Gastroesophageal sphincter (tissue), 4 donors: ENCODE measurements at regions not wholly inside any gene's neighbourhood (a gene's known extent, or its start where the extent isn't known, plus 50 kb on each side); places are given as distances from the start of the nearest gene placed in this dataset.

Experiments
- ATAC-seq: fragments of 150-250 bp; one replicate; pipeline ENCODE4 v1.9.1; 2016; ENCODE audit warnings: mild to moderate bottlenecking, moderate library complexity
- H3K27ac ChIP-seq, 4 donors: fragments of 200-600 bp; sonication (generic) in 3 of 4; 1 replicate in 3 of 4; 2 replicates in 1 of 4; pipeline ENCODE4 v1.5.1; 2016 to 2019
- H3K27me3 ChIP-seq: fragments of 200-600 bp; sonication (generic); one replicate; pipeline ENCODE4 v1.5.1; 2019
- H3K36me3 ChIP-seq, 2 donors: fragments of 200-600 bp; sonication (generic); one replicate each; pipeline ENCODE4 v1.5.1; 2019; ENCODE audit warnings: control low read depth in 1 of 2
- H3K4me1 ChIP-seq, 3 donors: fragments of 200-600 bp; sonication (generic); 1 replicate in 2 of 3; 2 replicates in 1 of 3; pipeline ENCODE4 v1.5.1; 2016 to 2019; ENCODE audit warnings: control low read depth in 2 of 3
- H3K4me3 ChIP-seq, 2 donors: fragments of 200-600 bp; sonication (generic); one replicate each; pipeline ENCODE4 v1.5.1; 2019; ENCODE audit warnings: mild to moderate bottlenecking in 1 of 2, moderate library complexity in 1 of 2
- H3K9me3 ChIP-seq, 3 donors: fragments of 200-600 bp; sonication (generic); one replicate each; pipeline ENCODE4 v1.5.1; 2017 to 2019; ENCODE audit warnings: control low read depth in 2 of 3
- EP300 ChIP-seq: sonication (generic); formaldehyde crosslinking; IDR thresholded peaks from one replicate; pipeline ENCODE4 v1.6.1; 2017; ENCODE audit warnings: antibody characterized with exemption, mild to moderate bottlenecking
- POLR2A ChIP-seq, 2 donors: fragments of 450-650 bp; IDR thresholded peaks; one replicate each; pipeline ENCODE4 v1.6.1; 2017; ENCODE audit warnings: antibody characterized with exemption in 2 of 2, mild to moderate bottlenecking in 2 of 2, moderate library complexity in 1 of 2
- POLR2AphosphoS5 ChIP-seq: sonication (generic); formaldehyde crosslinking; IDR thresholded peaks from one replicate; pipeline ENCODE4 v1.6.1; 2017; ENCODE audit warnings: antibody characterized with exemption
- WGBS, 2 donors: methylation state at CpG; one replicate each; pipeline ENCODE4 v1.1.5; 2018; ENCODE audit warnings: low coverage in 1 of 2; 5-methylcytosine and 5-hydroxymethylcytosine counted together
- TF ChIP-seq, protein P1 (sequence below), 4 experiments: fragments of 200-600 bp in 2 of 4; fragments of 450-650 bp in 2 of 4; sonication (generic) in 1 of 4; IDR thresholded peaks; one replicate each; pipeline ENCODE4 v1.5.1; 2017 to 2019; ENCODE audit warnings: antibody characterized with exemption in 4 of 4, mild to moderate bottlenecking in 2 of 4, moderate library complexity in 2 of 4

DNA sequence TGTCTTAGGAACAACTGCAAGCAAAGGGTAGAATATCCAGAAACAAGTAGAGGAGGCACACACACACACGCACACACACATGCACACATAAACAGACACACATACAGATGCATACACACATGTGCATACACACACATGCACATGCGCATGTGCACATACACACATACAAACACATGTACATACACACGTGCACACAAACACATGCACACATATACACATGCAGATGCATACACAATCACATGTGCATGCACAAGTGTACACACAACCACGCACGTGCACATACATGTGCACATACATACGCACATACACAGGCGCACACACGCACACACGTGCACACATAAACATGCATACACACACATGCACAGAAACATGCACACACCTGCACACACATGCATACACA lies 206.5 kb upstream of the OPRM1 start:
- H3K9me3 ChIP-seq = no peaks in the 10 kb centered on the region
- no peaks in the 10 kb centered on the region for H3K4me1 ChIP-seq
- no peaks in the 10 kb centered on the region for H3K36me3 ChIP-seq
- H3K27me3 ChIP-seq = no peaks in the 10 kb centered on the region
- ATAC-seq = no peak
- no peak overlapping the region for H3K27ac ChIP-seq
- no peak overlapping the region for H3K4me3 ChIP-seq
- no peak for TF ChIP-seq POLR2AphosphoS5
- TF ChIP-seq EP300 = no peak
- TF ChIP-seq, protein P1, sequence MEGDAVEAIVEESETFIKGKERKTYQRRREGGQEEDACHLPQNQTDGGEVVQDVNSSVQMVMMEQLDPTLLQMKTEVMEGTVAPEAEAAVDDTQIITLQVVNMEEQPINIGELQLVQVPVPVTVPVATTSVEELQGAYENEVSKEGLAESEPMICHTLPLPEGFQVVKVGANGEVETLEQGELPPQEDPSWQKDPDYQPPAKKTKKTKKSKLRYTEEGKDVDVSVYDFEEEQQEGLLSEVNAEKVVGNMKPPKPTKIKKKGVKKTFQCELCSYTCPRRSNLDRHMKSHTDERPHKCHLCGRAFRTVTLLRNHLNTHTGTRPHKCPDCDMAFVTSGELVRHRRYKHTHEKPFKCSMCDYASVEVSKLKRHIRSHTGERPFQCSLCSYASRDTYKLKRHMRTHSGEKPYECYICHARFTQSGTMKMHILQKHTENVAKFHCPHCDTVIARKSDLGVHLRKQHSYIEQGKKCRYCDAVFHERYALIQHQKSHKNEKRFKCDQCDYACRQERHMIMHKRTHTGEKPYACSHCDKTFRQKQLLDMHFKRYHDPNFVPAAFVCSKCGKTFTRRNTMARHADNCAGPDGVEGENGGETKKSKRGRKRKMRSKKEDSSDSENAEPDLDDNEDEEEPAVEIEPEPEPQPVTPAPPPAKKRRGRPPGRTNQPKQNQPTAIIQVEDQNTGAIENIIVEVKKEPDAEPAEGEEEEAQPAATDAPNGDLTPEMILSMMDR (IDR thresholded peaks at IDR 0.05) = no peak
- TF ChIP-seq POLR2A (IDR thresholded peaks at IDR 0.05) = no peak
- 100% methylated on average over 2 to 7 of the region's 9 CpGs for WGBS, 2 donors

DNA sequence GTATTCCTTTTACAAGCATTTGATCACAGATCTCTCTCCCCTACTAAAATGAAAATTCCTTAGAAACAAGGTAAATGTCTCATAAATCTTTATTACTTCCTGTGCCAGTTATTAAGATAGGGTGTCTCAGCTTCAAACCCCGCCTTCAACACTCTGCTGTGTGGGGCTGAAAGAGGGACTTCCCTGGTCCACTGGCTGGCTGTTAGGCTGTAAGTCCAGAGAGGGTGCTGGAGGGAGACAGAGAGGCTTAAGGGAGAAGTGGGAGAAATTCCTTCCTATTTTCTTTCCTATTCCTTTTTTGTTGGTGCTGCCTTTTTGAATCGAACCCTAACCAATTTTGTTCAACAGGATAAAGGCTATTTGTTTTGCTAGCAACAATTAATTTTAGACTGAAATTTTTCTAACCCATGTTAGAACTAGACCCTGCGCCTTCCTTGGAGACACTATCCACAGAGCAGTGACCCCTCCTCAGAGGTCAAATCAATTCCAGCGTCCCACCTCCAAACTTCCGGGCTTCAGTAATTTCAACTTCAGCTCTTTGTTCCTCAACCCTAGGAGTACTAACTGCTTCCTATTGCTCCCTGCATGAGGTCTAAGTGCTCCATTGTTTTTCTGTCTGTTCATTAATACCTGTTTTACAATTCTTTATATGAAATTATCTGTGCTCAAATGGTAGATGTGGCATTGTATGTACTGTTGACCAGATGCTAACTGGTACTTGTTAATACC lies 207.5 kb upstream of the OPRM1 start:
- TF ChIP-seq EP300 (no peak), POLR2AphosphoS5 (no peak), POLR2A (IDR thresholded peaks at IDR 0.05) (no peak)
- TF ChIP-seq, protein P1 (IDR thresholded peaks at IDR 0.05) = no peak

DNA sequence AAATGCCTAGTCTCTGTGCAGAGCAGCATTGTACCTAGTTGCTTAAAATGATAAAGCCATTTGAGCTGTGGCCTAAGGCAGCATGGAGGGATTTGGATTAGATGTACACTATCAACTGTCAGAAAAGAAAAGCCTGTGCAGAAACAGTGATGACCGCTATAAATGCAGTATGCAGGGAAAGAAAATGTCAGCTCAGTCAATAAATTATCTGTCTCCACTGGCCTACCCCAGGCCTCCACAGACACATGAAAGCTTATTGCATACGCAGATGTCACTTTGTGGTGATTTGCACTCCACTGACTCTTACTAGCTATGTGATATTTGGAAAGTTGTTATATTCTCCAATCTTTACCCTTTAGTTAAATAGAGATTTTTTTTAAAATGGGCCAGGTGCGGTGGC lies 221.9 kb upstream of the OPRM1 start:
- Histone ChIP-seq H3K9me3 (peaks cover 0 to 29% (median 0%) of the 10 kb centered on the region in 3 donors), H3K27me3 (no peaks in the 10 kb centered on the region), H3K4me3 (no peak overlapping the region), H3K27ac (no peak overlapping the region), H3K36me3 (no peaks in the 10 kb centered on the region), H3K4me1 (no peaks in the 10 kb centered on the region)
- ATAC-seq = no peak
- no peak for TF ChIP-seq POLR2AphosphoS5
- no peak for TF ChIP-seq POLR2A (IDR thresholded peaks at IDR 0.05)
- no peak for TF ChIP-seq EP300
- TF ChIP-seq, protein P1 (IDR thresholded peaks at IDR 0.05) = no peak
- WGBS, 2 donors = 72 to 89% methylated on average over 2 to 3 of the region's 3 CpGs

More for the DNA sequence above, 207.5 kb upstream of the OPRM1 start:
- H3K9me3 ChIP-seq = no peaks in the 10 kb centered on the region
- no peak for ATAC-seq
- no peaks in the 10 kb centered on the region for H3K27me3 ChIP-seq
- no peaks in the 10 kb centered on the region for H3K4me1 ChIP-seq
- H3K4me3 ChIP-seq = no peak overlapping the region
- no peak overlapping the region for H3K27ac ChIP-seq
- WGBS, 2 donors = 68 to 79% methylated on average over 3 to 5 of the region's 5 CpGs
- H3K36me3 ChIP-seq = no peaks in the 10 kb centered on the region

DNA sequence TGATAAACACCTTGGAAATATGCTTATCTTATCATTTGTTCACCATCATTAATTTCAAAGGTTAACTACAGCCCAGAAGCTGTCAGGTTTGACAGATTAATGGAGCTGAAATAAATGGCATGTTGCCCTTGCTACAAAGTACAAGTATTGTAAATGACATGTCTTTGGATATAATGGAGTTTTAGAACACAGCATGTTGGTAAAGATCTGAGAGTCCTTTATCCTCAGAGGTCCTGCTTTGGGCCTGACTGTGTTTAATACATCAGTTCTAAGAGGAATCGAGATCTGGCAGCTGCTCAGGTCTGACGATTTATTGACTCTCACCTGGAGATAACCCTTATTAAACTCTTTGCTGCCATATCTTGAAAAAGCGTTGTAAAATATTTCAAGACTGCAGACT lies 222.7 kb upstream of the OPRM1 start:
- whole genome bisulfite sequencing, 2 donors = 0 to 12% methylated on average over 1 to 3 of the region's 3 CpGs
- TF ChIP-seq POLR2A (IDR thresholded peaks at IDR 0.05) = no peak
- no peak overlapping the region for H3K27ac ChIP-seq
- no peaks in the 10 kb centered on the region for H3K27me3 ChIP-seq
- H3K4me3 ChIP-seq = no peak overlapping the region
- H3K9me3 ChIP-seq = peaks cover 0 to 29% (median 0%) of the 10 kb centered on the region in 3 donors
- ATAC-seq = no peak
- no peaks in the 10 kb centered on the region for H3K4me1 ChIP-seq
- H3K36me3 ChIP-seq = no peaks in the 10 kb centered on the region

DNA sequence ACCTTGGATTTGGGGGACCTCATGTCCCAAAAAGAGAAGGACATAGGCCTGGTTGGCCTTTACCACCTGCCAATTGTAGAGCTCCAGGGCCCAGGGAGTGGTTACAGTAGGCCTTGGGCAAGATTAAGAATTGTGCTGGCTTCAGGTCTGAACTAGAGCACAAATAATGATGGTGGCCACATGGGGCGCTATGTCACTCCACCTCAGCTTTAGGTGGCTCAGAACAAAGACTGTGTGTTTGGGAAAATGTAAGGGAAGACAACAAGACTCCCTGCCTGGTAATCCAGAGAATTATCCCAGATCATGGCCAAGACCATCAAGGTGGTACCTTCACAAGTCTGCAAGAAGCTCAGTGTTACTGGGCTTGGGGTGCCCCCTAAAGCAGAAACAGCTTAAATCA lies 224.9 kb upstream of the OPRM1 start:
- Histone ChIP-seq H3K36me3 (no peaks in the 10 kb centered on the region), H3K4me3 (no peak overlapping the region), H3K4me1 (no peaks in the 10 kb centered on the region), H3K9me3 (peaks cover 0 to 29% (median 0%) of the 10 kb centered on the region in 3 donors), H3K27ac (no peak overlapping the region), H3K27me3 (no peaks in the 10 kb centered on the region)
- TF ChIP-seq EP300 (no peak), POLR2AphosphoS5 (no peak), POLR2A (IDR thresholded peaks at IDR 0.05) (no peak)
- TF ChIP-seq, protein P1 (IDR thresholded peaks at IDR 0.05) = no peak
- WGBS, 2 donors = 0 to 67% methylated on average over 1 of the region's 1 CpG
- no peak for ATAC-seq
